GM21360 (cell line): ENCODE measurements at regions not wholly inside any gene's neighbourhood (a gene's known extent, or its start where the extent isn't known, plus 50 kb on each side); places are given as distances from the start of the nearest gene placed in this dataset.
"Not testable (repeated sequence)": the region's sequence is repeated elsewhere in the genome, so short reads cannot be mapped to it uniquely, and the experiment has no call there.

Experiments used
- ATAC-seq: cut with Tn5 transposase; IDR thresholded peaks from one replicate; pipeline ENCODE4 v1.9.1; 2021; ENCODE audit warnings: mild to moderate bottlenecking, moderate library complexity; ENCODE audit not compliant: unreplicated experiment

DNA sequence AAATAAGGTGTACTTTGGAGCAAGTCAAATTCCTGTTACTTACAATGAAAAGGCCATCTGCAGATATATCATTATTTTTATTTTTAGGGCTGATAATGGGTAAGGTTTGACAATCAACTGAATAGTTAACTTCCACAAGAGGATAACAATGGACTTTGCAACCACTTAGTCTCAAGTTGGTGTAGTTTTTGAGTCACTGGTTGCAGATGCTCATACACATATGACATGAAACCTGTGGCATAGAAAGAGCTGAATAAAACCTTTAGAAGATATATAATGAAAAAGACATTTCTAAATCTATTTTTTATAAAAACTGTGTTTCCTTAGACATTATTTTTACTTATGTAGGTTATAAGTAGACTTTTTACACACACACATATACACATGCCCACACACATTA, 2110.9 kb downstream of the PCDH7 start:
- no peak for ATAC-seq

DNA sequence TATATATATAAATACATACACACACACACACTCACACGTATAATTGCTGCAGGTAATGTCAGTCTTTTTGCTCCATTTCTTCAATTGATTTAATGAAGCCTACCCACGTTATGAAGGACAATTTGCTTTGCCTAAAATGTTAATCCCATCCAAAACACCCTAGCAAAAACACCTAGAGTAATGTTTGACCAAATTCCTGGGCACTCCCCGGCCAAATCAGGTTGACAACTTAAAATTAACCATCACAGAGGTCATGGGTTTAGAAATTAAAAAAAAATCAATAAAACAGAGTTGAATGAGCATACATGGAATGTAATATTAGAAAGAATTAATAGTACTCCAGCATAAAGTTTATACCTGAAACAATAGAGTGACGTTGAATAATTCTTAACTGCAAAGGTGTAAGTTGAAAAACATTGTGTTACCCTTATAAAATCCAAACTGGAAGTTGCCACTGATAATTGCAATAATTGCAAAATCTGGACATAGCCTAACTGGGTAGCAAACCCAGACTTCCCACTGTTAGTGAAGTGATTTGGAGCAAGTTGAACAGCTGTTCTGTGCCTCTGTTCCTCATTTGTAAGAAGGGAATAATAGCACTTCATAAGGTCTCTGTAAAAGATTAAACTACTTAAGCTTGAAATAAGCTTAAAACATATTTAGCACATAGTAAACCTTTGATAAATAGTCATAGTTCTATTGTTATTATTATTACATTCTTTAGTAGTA, 2120.5 kb downstream of the PCDH7 start:
- ATAC-seq = no peak

DNA sequence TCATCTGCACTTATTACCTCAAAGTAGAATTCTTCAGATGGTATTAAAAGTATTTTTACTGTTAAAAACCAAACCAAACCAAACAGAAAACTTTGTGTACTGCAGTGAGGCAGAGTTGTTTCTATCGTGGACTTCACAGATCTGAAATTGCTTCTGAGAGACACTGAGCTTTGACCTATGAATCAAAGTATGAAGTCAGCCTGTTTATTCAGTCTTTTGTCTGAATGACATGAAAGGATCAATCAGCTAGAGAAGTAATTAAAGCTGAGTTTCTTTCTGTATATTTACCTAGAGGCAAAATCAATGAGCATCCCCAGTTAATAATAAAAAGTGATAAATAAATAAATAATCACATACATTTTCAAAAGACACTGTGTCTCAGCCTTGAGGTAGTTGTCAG, 2121.0 kb downstream of the PCDH7 start:
- ATAC-seq = no peak

DNA sequence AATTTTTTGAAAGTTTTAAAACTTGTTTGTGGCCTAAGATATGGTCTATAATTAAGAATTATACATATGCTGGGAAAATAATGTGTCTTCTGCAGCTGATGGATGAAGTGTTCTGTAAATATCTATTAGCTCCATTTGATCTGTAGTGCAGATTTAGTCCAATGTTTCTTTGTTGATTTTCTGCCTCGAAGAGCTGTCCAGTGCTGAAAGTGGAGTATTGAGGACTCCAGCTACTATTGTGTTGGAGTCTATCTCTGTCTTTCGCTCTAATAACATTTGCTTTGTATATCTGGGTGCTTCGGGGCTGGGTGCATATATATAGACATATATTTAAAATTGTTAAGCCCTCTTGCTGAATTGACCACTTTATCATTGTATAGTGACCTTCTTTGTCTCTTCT, 2127.3 kb downstream of the PCDH7 start:
- ATAC-seq = no peak

DNA sequence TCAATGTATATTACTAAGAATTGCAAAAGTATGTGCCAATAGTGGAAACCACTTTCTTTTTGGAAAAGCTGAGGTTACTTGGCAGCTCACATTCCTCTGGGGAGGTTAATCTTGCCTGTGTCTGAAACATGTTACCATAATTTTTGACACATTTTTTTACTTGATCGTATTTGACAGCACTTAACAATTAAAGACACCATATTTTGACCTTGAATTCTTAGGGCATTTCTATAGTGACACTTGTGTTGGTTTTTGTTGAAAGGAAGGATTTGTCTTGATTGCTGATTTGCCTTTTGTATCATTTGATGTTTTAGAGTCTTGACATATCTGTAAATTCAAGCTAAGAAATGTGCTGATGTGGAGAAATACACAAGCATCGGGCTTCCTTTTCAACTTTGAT, 2135.5 kb downstream of the PCDH7 start:
- ATAC-seq = no peak

DNA sequence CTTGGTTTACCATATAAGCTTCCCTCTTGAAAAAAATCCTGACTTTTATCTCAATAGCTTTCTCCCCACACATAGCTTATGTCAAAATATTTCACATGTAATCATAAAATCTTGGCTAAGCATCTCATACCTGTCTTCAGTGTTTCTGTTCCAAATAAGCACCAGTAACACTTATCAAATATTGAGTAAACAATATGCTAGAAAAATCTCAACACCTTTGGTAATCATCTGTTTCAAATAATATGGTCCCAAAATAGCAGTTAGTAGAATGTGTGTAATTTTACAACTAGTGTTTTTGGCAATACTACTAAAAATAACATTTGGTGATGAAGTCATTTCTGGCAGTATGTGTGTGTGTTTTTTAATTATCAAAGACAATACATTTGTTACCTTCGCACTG, 2138.2 kb downstream of the PCDH7 start:
- no peak for ATAC-seq

DNA sequence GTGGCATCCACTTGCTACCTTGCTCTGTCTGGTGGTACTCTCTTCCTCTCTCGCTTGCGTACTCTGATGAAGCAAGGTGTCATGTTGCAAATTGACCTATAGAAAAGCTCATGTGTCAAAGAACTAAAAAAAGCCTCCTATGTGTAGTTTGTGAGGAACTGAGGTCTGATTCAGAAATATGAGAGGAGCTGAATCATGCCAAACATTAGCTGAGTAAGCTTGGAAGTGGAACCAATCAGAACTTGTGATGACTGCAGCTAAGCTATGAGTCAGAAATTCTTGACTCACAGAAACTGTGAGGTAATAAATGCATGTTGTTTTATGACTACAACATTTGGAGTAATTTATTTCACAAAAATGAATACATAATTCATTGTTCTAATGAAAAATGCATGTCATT, 2138.8 kb downstream of the PCDH7 start:
- ATAC-seq = no peak

DNA sequence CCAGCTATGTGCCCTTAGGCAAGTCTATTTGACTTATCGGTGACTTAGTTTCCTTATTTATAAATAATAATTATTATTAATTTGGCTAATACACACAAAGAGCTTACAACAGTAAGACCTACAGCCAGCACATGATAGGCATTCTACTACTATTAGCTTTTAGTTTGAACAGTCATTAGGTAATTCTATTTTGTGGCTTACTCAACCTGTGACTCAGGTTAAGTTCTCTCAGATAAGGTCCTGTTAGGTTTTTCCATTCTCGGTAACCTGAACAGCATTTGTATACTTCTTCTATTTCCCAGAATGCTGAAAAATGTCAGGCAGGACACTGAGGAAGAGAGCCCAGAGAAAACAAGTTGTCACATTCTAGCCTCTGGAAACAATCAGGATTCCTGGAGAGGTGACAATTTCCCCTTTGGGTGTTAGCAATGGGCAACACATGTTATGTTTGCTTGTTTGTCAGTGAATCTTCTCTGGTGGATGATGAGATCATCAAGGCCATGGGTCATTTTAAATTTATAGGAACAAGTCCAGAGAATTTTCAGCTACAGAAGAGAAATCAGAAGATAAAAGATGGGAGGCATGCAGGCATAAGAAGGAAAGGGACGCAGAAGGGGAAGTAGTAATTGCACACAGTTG, 2144.7 kb downstream of the PCDH7 start:
- no peak for ATAC-seq

DNA sequence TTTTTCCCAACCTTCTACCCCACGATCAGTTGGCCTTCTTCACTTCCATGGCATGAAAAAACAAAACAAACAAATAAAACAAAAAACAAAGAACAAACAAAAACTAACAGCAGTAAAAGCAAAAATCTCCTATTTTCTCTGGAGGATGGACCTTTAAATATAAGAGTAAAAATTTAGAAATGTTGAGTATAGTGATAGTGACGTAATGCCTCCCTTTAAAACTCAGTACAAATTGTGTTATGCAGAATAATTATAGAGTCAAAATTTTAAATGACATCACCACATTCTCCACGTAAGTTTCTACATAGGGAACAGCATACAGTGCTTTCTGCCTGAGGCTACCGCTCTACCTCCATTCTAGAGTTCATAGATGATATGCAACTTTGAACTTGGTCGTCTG, 2156.4 kb downstream of the PCDH7 start:
- ATAC-seq = no peak

DNA sequence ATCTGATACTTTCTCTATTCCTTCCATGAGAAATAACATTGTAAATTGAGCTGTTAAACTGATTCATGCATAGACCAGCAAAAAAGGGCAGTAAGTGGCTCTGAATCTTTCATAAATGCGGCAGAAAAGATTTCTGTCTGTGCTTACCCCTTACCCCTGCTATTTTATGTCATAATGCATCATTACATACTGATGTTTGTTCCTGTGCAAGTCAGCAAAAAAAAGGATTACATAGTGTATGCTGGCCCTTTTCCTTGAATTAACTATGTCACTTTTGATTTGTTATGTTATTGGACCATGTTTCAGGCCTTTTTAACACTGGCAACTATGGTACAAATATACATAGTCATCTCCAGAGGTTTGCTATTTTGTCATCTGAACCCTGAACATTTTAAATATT, 2159.7 kb downstream of the PCDH7 start:
- ATAC-seq = no peak

DNA sequence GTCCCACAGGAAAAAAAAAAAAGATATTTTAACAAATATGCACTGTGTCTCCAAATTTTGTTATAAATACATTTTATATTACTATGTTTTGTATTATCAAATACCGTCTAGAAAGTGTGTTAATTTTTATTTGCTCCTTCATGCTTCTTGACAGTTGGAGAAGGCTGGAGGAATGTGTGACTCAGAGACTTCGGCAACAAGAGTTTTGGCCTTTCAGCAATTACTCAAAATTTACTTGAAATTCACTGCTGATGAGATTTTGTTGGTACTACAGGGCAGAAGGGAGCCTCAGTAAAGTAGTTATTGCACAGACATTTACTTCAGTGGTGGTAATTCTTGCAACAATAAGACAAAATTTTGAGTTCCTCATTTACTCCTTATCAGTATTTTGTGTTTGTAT, 2164.0 kb downstream of the PCDH7 start:
- no peak for ATAC-seq

DNA sequence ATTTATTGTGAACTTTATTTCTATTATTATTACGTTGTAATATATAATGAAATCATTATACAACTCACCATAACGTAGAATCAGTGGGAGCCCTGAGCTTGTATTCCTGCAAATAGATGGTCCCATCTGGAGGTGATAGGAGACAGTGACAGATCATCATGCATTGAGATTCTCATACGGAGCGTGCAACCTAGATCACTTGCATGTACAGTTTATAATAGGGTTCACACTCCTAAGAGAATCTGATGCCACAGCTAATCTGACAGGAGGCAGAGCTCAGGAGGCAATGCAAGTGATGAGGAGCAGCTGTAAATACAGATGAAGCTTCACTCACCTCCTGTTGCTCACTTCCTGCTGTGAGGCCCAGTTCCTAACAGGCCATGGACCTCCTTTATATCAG, 2170.2 kb downstream of the PCDH7 start:
- no peak for ATAC-seq

DNA sequence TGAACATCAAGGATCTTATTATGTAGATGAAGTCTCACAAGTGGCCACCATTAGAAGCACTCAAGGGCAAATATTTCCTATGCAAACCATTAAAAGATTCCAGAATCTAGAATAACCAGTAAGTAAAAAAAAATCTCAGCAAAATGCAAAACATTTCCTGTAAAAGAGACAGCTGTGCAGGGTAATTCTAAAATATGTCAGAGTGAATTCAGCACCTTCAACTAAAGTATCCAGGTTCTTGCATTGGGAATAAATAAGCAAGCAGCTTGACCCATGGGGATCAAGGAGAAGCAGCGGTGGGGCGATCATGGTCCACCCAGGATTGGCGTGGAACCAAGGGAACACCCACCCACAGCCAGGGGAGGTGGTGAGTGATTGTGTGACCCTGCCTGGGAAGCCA, 2188.9 kb downstream of the PCDH7 start:
- no peak for ATAC-seq

DNA sequence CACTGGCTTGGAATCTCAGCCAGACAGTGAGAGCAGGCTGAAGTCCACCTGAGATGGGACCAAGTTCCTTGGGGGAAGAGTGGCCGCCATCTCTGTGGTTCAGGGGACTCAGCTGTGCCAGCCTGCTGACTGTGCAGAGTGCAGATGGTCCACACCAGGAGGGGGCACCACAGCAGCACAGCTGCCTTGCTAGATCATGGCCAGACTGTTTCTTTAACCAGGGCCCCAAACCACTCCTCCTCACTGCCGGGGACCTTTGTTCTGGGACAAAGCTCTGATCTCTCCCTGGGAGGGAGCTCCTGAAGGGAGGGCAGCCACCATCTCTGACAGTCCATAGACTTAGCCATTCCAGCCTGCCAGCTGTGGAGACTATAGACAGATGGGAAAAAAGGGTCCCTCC, 2189.6 kb downstream of the PCDH7 start:
- no peak for ATAC-seq

DNA sequence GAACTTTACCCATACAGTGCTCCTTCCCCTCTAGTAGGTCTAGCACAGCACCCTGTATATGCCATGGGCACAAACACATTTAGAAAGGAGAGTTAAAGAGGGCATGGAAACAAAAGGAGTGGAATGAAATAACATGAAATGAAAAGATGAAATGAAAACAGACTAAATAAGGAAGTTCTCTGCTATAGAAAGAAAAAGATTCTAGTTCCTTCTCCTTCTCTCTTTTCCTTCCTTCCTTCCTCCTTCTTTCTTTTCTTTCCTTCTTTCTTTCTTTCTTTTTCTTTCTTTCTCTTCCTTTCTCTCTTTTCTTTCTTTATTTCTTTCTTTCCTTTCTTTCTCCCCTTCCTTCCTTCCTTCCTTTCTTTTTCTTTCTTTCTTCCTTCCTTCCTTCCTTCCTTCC, 2197.4 kb downstream of the PCDH7 start:
- no peak for ATAC-seq

DNA sequence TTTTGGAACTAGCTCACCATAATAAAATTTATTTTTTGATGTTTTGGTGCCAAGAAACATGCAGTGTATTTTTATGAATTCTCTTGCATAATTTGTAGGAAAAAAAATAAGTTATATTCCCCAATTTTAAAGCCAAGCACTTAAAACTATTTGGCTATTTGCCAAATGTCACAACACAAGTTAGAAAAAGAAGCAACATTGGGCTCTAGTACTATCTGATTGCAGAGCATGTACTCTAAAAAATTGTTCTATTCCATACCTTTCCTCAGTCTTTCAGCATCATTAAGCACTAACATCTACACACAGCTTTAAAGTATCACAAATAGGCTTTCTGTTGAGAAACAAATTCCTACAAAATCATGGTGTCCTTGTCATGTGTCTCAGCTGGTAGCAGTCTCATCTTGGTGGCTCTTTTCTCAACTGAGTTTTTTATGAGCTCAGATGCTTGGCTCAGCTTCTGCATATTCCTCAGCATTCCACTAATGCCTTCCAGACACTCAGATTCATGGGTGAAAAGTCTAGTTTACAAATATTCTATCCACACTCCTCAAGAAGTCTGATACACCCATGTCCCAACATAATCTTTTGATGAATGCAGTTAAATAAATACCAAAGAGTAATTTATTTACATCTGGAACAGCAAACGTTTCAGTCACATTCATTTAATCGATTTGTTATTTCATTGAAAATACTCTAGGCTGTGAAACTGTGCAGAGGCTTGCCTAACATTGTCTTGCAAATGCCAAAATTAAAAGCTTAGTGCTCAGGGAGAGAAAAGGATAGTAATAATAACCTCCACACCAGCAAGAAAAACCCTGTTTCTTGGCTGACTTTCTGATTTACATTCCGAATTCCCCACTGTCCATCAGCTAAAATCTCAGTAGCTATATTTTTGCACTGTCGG, 2209.9 kb downstream of the PCDH7 start:
- no peak for ATAC-seq

DNA sequence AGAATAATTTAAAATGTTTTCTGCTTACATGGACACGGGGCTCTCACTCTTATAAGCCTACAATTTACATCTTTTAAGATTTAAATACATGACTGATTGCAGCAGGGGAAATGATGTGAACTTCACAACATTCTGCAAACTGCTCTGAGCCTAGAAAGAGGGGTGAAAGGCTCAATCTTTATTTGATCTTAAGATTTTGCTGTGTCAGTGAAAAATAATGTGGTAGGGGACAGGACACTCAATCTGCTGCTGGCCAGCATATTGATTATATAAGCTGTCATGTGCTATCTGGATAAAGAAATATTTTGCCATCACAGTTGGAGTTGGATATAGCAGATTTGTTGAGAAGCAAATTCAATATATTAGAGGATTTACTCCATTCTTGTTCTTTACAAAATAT, 2210.5 kb downstream of the PCDH7 start:
- ATAC-seq = no peak

DNA sequence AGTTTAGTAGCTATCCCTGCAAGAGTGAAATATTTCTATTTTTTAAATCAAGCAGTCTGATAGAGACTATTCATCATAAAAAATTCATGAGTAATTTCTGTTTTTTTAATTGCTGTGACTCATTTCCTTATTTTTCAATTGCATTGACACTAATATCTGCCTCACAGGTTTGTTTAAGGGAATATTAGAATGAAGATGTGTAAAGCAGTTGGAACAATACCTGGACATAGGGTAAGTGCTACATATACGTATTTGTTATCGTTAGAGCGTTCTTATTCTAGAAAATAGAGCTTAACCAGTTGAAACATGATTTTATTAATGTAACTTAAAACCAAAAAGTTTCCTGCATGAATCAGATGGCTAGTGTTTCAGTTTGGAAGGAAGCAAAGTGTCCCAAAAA, 2211.3 kb downstream of the PCDH7 start:
- ATAC-seq = no peak

DNA sequence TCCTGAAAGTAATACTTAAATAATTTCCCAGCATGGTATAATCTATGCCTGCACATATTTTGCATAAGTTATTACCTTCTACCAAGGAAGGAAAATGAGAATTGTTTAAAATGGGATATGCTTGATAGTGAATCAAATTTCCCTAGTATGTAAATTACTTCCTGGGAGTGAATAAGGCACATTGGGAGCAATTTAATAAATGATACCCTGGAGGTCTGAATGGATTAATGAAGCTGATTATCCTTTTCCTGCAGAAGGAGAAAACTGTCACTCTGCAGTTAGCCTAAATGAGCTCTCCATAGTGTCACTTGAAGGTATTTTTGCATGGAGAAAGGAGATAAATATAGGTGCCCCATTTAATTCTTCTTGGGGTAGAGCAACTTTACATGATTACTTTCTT, 2212.0 kb downstream of the PCDH7 start:
- no peak for ATAC-seq

DNA sequence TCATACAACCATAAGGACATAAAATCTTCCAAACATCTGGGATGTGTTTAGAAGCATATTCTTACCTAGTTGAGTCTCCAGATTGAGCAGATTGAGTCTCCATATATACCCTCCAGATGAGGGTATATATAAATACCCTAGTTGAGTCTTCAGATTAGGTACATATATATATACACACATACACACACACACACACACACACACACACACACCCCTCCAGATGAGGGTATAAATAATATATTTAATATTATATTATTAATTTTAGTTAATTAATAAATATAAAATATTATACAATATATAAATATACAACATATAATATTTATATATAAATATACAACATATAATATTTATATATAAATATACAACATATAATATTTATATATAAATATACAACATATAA, 2219.1 kb downstream of the PCDH7 start:
- ATAC-seq = not testable (repeated sequence)

DNA sequence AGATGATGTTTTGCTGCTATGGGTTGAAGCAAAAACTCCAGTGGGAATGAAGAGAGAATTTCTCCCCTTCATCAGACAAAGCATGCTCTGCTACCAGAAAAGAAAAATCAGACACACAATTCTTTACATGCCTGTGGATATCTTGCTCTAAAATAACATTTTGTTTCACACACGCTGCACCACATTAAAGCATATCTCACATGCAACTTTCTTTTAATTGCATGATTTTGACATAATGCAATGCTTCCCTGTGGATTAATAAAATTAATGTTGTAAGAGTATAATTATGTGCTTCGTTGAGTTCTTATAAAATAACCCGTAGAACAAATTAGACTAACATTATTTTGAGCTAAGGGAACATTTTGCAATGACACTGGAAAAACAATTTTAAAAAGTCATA, 2230.7 kb downstream of the PCDH7 start:
- no peak for ATAC-seq

DNA sequence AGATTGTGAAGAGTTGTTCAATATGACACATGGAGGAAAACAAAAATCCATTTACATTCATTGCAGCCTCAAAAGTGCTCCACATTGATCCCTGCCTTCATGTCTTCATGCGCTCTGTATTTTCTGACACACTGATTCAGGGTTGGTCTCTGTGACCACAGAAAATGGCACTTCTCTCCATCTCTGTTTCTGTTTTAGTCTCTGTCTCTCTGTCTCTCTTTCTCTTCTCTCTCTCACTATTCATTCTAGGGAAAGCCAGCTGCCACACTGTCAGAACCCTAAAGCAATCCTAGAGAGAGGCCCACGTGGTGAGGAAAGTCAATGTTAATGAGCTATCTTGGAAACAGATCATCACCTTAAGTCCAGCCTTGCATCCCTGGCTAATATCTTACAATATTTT, 2238.4 kb downstream of the PCDH7 start:
- ATAC-seq = no peak
